ENCODE measurements at regions not wholly inside any gene's neighbourhood (a gene's known extent, or its start where the extent isn't known, plus 50 kb on each side); places are given as distances from the start of the nearest gene placed in this dataset.

DNA sequence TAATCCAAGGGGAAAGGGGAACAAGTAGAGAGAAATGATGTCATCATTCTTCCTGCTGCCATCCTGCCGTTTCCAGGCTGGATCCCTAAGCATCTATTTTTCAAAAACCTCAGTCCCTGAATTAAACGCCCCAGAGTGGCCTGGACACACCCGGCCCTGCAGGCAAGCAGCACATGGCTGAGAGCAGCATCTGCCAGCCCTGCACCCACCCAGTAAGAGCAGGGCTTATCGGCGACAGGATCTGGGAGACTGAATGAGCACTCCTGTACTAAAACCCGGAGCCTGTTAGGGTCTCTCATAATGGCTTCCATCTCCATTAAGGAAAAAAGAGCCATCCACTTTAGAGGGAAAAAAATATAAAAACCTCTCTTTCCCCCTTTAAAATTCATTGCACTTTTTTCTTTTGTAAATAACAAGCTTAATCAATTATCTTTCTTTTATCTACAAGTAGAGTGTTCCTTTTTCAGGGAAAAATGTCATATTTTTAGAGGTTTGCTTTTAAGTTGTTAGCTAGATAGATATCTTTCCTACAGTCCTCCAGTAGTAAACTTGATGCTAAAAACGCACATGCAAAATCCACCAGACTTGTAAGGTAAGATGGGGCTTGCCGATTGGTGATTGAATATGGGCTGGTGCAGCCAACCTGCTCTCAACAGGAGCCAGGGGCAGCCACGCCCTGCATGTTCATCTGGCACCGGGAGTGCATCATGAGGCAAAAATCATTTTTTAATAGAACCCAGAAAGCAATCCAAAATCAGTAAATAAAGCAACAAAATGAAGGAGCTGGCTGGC, 457.8 kb downstream of the EIPR1 start:
- TF ChIP-seq POLR2A (IDR thresholded peaks at IDR 0.05) (no peak), EP300 (IDR thresholded peaks at IDR 0.05) (no peak)
- TF ChIP-seq, protein P1, sequence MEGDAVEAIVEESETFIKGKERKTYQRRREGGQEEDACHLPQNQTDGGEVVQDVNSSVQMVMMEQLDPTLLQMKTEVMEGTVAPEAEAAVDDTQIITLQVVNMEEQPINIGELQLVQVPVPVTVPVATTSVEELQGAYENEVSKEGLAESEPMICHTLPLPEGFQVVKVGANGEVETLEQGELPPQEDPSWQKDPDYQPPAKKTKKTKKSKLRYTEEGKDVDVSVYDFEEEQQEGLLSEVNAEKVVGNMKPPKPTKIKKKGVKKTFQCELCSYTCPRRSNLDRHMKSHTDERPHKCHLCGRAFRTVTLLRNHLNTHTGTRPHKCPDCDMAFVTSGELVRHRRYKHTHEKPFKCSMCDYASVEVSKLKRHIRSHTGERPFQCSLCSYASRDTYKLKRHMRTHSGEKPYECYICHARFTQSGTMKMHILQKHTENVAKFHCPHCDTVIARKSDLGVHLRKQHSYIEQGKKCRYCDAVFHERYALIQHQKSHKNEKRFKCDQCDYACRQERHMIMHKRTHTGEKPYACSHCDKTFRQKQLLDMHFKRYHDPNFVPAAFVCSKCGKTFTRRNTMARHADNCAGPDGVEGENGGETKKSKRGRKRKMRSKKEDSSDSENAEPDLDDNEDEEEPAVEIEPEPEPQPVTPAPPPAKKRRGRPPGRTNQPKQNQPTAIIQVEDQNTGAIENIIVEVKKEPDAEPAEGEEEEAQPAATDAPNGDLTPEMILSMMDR (IDR thresholded peaks at IDR 0.05), result no peak
